IMR-90 (cell line): ENCODE measurements at regions not wholly inside any gene's neighbourhood (a gene's known extent, or its start where the extent isn't known, plus 50 kb on each side); places are given as distances from the start of the nearest gene placed in this dataset.

Source experiments
- ATAC-seq: fragments of 200-7000 bp; cut with Tn5 transposase; 2 replicates; pipeline ENCODE4 v1.9.1; 2020; ENCODE audit warnings: low read depth, mild to moderate bottlenecking, moderate library complexity
- BruUV-seq: library from RNA; stranded (reverse); fragments of 400-500 nt; replicated peaks from 2 replicates; lab custom pipeline; 2021; lab: Mats Ljungman, UMichigan
- CTCF ChIA-PET: fragments of 300-600 bp; formaldehyde crosslinking; extraction: SDS; loops from one replicate; lab custom pipeline; 2021; ENCODE audit warnings: antibody characterized with exemption; lab: Yijun Ruan, JAX
- POLR2A ChIA-PET: fragments of 300-600 bp; sonication (Branson Sonifier 250); formaldehyde crosslinking; loops from one replicate; lab custom pipeline; 2022; ENCODE audit warnings: antibody characterized with exemption; ENCODE audit not compliant: unreplicated experiment; lab: Charles Lee
- DNase-seq: peaks from one replicate; pipeline ENCODE4 v3.0.0; 2013
- H2AFZ ChIP-seq: replicated peaks from 2 replicates; pipeline ENCODE3; 2013; ENCODE audit warnings: low read length, mild to moderate bottlenecking; ENCODE audit not compliant: poor library complexity
- H2AK5ac ChIP-seq: 2 replicates; pipeline ENCODE4 v1.6.1; 2013; ENCODE audit warnings: low read depth, low read length, inconsistent platforms
- H2AK9ac ChIP-seq: replicated peaks from 2 replicates; pipeline ENCODE3; 2013; ENCODE audit warnings: mild to moderate bottlenecking, low read depth, low read length, moderate library complexity; ENCODE audit not compliant: poor library complexity
- H2BK120ac ChIP-seq: 2 replicates; pipeline ENCODE4 v1.6.1; 2013; ENCODE audit warnings: low read depth, low read length, inconsistent platforms
- H2BK15ac ChIP-seq: 3 replicates; pipeline ENCODE4 v1.6.1; 2013; ENCODE audit warnings: low read depth, low read length, inconsistent platforms
- H2BK20ac ChIP-seq: 2 replicates; pipeline ENCODE4 v1.6.1; 2013; ENCODE audit warnings: low read depth, mild to moderate bottlenecking, inconsistent platforms, low read length, moderate library complexity
- H2BK5ac ChIP-seq: 2 replicates; pipeline ENCODE4 v1.6.1; 2013; ENCODE audit warnings: mild to moderate bottlenecking, low read depth, low read length, inconsistent platforms; ENCODE audit not compliant: poor library complexity, severe bottlenecking
- H3K14ac ChIP-seq: replicated peaks from 2 replicates; pipeline ENCODE4 v1.6.1; 2013; ENCODE audit warnings: low read depth, low read length, inconsistent platforms
- H3K18ac ChIP-seq: 2 replicates; pipeline ENCODE4 v1.6.1; 2013; ENCODE audit warnings: low read depth, low read length, control low read depth
- H3K23ac ChIP-seq: 2 replicates; pipeline ENCODE4 v1.6.1; 2013; ENCODE audit warnings: low read depth, low read length, inconsistent platforms
- H3K27ac ChIP-seq: 2 replicates; pipeline ENCODE4 v1.5.1; 2013; ENCODE audit warnings: mild to moderate bottlenecking, control low read depth, low read length; ENCODE audit not compliant: insufficient read depth
- H3K27me3 ChIP-seq: 2 replicates; pipeline ENCODE4 v1.6.1; 2013; ENCODE audit warnings: low read length; ENCODE audit not compliant: control insufficient read depth, insufficient read depth
- H3K36me3 ChIP-seq: 2 replicates; pipeline ENCODE4 v1.6.1; 2013; ENCODE audit warnings: low read length, mixed read lengths; ENCODE audit not compliant: control insufficient read depth, insufficient read depth
- H3K4ac ChIP-seq: 2 replicates; pipeline ENCODE4 v1.6.1; 2013; ENCODE audit warnings: low read depth, low read length, inconsistent platforms
- H3K4me1 ChIP-seq: 2 replicates; pipeline ENCODE4 v1.6.1; 2013; ENCODE audit warnings: low read length, mixed read lengths; ENCODE audit not compliant: control insufficient read depth, insufficient read depth
- H3K4me2 ChIP-seq: 2 replicates; pipeline ENCODE4 v1.6.1; 2013; ENCODE audit warnings: low read depth, mild to moderate bottlenecking, control low read depth, low read length, moderate library complexity
- H3K4me3 ChIP-seq: 2 replicates; pipeline ENCODE4 v1.5.1; 2013; ENCODE audit warnings: low read depth, mild to moderate bottlenecking, control low read depth, low read length, moderate library complexity; ENCODE audit not compliant: insufficient read depth
- H3K56ac ChIP-seq: 2 replicates; pipeline ENCODE4 v1.6.1; 2013; ENCODE audit warnings: low read length, inconsistent platforms; ENCODE audit not compliant: insufficient read depth; ENCODE audit errors: extremely low read depth
- H3K79me1 ChIP-seq, 2 experiments: 2 replicates each; pipeline ENCODE4 v1.6.1; 2013; ENCODE audit warnings: low read length in 2 of 2, inconsistent platforms in 1 of 2, low read depth in 1 of 2
- H3K9ac ChIP-seq: 2 replicates; pipeline ENCODE4 v1.6.1; 2013; ENCODE audit warnings: low read depth, low read length, control low read depth
- H3K9me1 ChIP-seq: 2 replicates; pipeline ENCODE4 v1.6.1; 2013; ENCODE audit warnings: low read length, inconsistent platforms; ENCODE audit not compliant: insufficient read depth
- H3K9me3 ChIP-seq: 2 replicates; pipeline ENCODE4 v1.6.1; 2013; ENCODE audit warnings: low read length; ENCODE audit not compliant: control insufficient read depth, insufficient read depth
- H4K20me1 ChIP-seq: 2 replicates; pipeline ENCODE4 v1.6.1; 2013; ENCODE audit warnings: low read length, inconsistent platforms; ENCODE audit not compliant: insufficient read depth
- H4K5ac ChIP-seq: 2 replicates; pipeline ENCODE4 v1.6.1; 2013; ENCODE audit warnings: mild to moderate bottlenecking, low read depth, low read length, control low read depth
- H4K8ac ChIP-seq, 2 experiments: 2 replicates each; pipeline ENCODE4 v1.6.1; 2013; ENCODE audit warnings: low read depth in 2 of 2, low read length in 2 of 2, control low read depth in 1 of 2, inconsistent platforms in 1 of 2
- H4K91ac ChIP-seq: 2 replicates; pipeline ENCODE4 v1.6.1; 2013; ENCODE audit warnings: low read depth, low read length, inconsistent platforms; ENCODE audit not compliant: insufficient read depth
- MAZ ChIP-seq: IDR thresholded peaks from 2 replicates; pipeline ENCODE4 v1.6.1; 2012; ENCODE audit warnings: low read depth, mild to moderate bottlenecking, low read length, improper control_type of control experiment, moderate library complexity, borderline replicate concordance
- MXI1 ChIP-seq: IDR thresholded peaks from 2 replicates; pipeline ENCODE4 v1.6.1; 2012; ENCODE audit warnings: low read depth, mild to moderate bottlenecking, low read length, moderate library complexity, borderline replicate concordance
- WGBS, 2 experiments: methylation state at CpG; one replicate each; pipeline versions ENCODE4 v1.1.5 to v1.1.7; 2013; ENCODE audit warnings: missing lambda C conversion rate in 2 of 2; ENCODE audit not compliant: insufficient read length in 1 of 2; ENCODE audit errors: extremely low coverage in 2 of 2; 5-methylcytosine and 5-hydroxymethylcytosine counted together
- dilution Hi-C: fragments of 300-500 bp; cut with HindIII; formaldehyde crosslinking; loops from one replicate; pipeline ENCODE4 v1.14.3; 2018; ENCODE audit warnings: low sequenced_read_pairs; ENCODE audit not compliant: unreplicated experiment
- in situ Hi-C: fragments of 300-500 bp; cut with MboI; formaldehyde crosslinking; loops from 3 replicates; pipeline ENCODE4 v1.14.3; 2019; ENCODE audit warnings: low sequenced_read_pairs, inconsistent platforms, mixed read lengths
- intact Hi-C: fragments of 100-400 bp; cut with micrococcal nuclease; formaldehyde crosslinking; loops from 2 replicates; pipeline ENCODE4 v1.10.0; 2022

DNA sequence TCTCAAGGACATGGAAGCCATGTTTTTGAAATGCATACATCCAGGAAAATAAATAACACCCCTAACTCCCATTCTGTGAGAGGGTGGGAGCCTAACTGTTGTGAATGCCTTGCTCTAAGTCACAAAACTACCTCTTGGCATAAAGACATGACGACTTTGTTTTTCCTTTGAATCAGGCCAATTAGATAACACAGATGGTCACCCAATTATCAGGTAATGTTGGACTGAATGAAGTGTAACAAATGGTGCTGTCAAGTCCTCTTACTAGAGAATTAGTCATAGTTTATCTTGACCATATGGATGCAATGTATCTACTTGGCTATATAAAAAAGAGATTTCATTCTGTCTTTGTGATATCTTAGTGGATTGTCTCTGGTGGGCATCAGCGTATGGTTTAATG is 553.6 kb upstream of the ATXN8OS start:
- no peak overlapping the region for H3K4me2 ChIP-seq
- H2AFZ ChIP-seq, result no peak overlapping the region
- H3K27ac ChIP-seq, result no peak overlapping the region
- H3K18ac ChIP-seq, result no peak overlapping the region
- H3K36me3 ChIP-seq, result no peaks in the 10 kb centered on the region
- POLR2A ChIA-PET, result no interaction called here
- dilution Hi-C loops, result no loop called here
- no peak overlapping the region for H4K91ac ChIP-seq
- TF ChIP-seq MXI1 (no peak), MAZ (no peak)
- no peak overlapping the region for H2BK120ac ChIP-seq
- no peak overlapping the region for H3K23ac ChIP-seq
- WGBS, 2 experiments, result no CpG with 5 or more reads among the region's 2 CpGs
- no peaks in the 10 kb centered on the region for H3K4me1 ChIP-seq
- no peak overlapping the region for H2AK9ac ChIP-seq
- peaks cover 10% of the 10 kb centered on the region for H3K9me3 ChIP-seq
- H2BK15ac ChIP-seq, result no peak overlapping the region
- no peak overlapping the region for H2BK5ac ChIP-seq
- H4K20me1 ChIP-seq, result no peaks in the 10 kb centered on the region
- H3K56ac ChIP-seq, result no peak overlapping the region
- ATAC-seq (no peak), DNase-seq (no peak)
- H3K9me1 ChIP-seq, result no peaks in the 10 kb centered on the region
- H3K27me3 ChIP-seq, result no peaks in the 10 kb centered on the region
- no peak overlapping the region for H2BK20ac ChIP-seq
- no peak overlapping the region for H4K8ac ChIP-seq
- no peak overlapping the region for H3K4me3 ChIP-seq
- H3K79me1 ChIP-seq, result no peaks in the 10 kb centered on the region
- intact Hi-C loops, result no loop called here
- in situ Hi-C loops, result no loop called here
- H3K4ac ChIP-seq, result no peak overlapping the region
- H2AK5ac ChIP-seq, result no peak overlapping the region
- no peak overlapping the region for H3K14ac ChIP-seq
- CTCF ChIA-PET, result no interaction called here
- H3K9ac ChIP-seq, result no peak overlapping the region
- BruUV-seq, result no TSS peak
- H4K5ac ChIP-seq, result no peak overlapping the region
